B cell (primary cell): ENCODE measurements at regions not wholly inside any gene's neighbourhood (a gene's known extent, or its start where the extent isn't known, plus 50 kb on each side); places are given as distances from the start of the nearest gene placed in this dataset.

Experiments used
- ATAC-seq: fragments of 200-7000 bp; cut with Tn5 transposase; one replicate; pipeline ENCODE4 v1.10.0; 2021; ENCODE audit warnings: low read depth, mild to moderate bottlenecking, moderate number of reproducible peaks, moderate library complexity
- CTCF ChIA-PET: fragments of 350-600 bp; sonication (Branson Sonifier 250); formaldehyde crosslinking; loops from one replicate; lab custom pipeline; 2021; ENCODE audit warnings: antibody characterized with exemption, inconsistent platforms; lab: Charles Lee
- POLR2A ChIA-PET: fragments of 350-600 bp; sonication (Branson Sonifier 250); formaldehyde crosslinking; loops from one replicate; lab custom pipeline; 2021; ENCODE audit warnings: antibody characterized with exemption; lab: Charles Lee
- DNase-seq: peaks from one replicate; pipeline ENCODE4 v3.0.0; 2013
- H2AFZ ChIP-seq: 2 replicates; pipeline ENCODE4 v1.6.1; 2012; ENCODE audit warnings: mild to moderate bottlenecking, low read depth, low read length; ENCODE audit not compliant: insufficient read depth, poor library complexity, severe bottlenecking
- H3K27ac ChIP-seq, 2 donors: 1 replicate in 1 of 2; 2 replicates in 1 of 2; pipeline ENCODE4 v1.5.1; 2012 to 2013; ENCODE audit warnings: low read length in 2 of 2, mild to moderate bottlenecking in 2 of 2, moderate library complexity in 1 of 2
- H3K27me3 ChIP-seq, 4 experiments: fragments of 200-600 bp in 1 of 4; sonication (generic) in 1 of 4; replicated peaks in 1 of 4; 1 replicate in 2 of 4; 2 replicates in 2 of 4; pipeline versions ENCODE4 v1.6.1 to v1.7.0; 2013 to 2016; ENCODE audit warnings: low read length in 3 of 4, mild to moderate bottlenecking in 2 of 4, mixed read lengths in 1 of 4, moderate library complexity in 1 of 4; ENCODE audit not compliant: insufficient read depth in 4 of 4, control insufficient read depth in 3 of 4; ENCODE audit errors: control extremely low read depth in 1 of 4
- H3K36me3 ChIP-seq, 2 experiments: replicated peaks in 1 of 2; 1 replicate in 1 of 2; 2 replicates in 1 of 2; pipeline versions ENCODE4 v1.6.1 to v1.7.1; 2013; ENCODE audit warnings: low read length in 1 of 2; ENCODE audit not compliant: insufficient read depth in 2 of 2, control insufficient read depth in 1 of 2; ENCODE audit errors: control extremely low read depth in 1 of 2, extremely low read depth in 1 of 2
- H3K4me1 ChIP-seq, 2 donors: fragments of 200-600 bp in 1 of 2; sonication (generic) in 1 of 2; 1 replicate in 1 of 2; 2 replicates in 1 of 2; pipeline versions ENCODE4 v1.5.1 to v1.6.1; 2013 to 2017; ENCODE audit warnings: low read length in 2 of 2; ENCODE audit not compliant: control insufficient read depth in 2 of 2, insufficient read depth in 2 of 2
- H3K4me2 ChIP-seq: replicated peaks from 2 replicates; pipeline ENCODE3; 2012; ENCODE audit warnings: mild to moderate bottlenecking, low read depth, low read length; ENCODE audit not compliant: poor library complexity, severe bottlenecking
- H3K4me3 ChIP-seq, 5 experiments: fragments of 200-600 bp in 1 of 5; sonication (generic) in 1 of 5; 1 replicate in 3 of 5; 2 replicates in 2 of 5; pipeline versions ENCODE4 v1.5.1 to v1.7.0; 2011 to 2016; ENCODE audit warnings: low read length in 4 of 5, mild to moderate bottlenecking in 4 of 5, low read depth in 2 of 5, control low read depth in 1 of 5, moderate library complexity in 1 of 5; ENCODE audit not compliant: insufficient read depth in 1 of 5; ENCODE audit errors: control extremely low read depth in 1 of 5, extremely low read depth in 1 of 5
- H3K79me2 ChIP-seq: fragments of 200-600 bp; sonication (generic); one replicate; pipeline ENCODE4 v1.6.0; 2016; ENCODE audit warnings: low read length; ENCODE audit not compliant: control insufficient read depth, insufficient read depth
- H3K9ac ChIP-seq: fragments of 200-600 bp; sonication (generic); 2 replicates; pipeline ENCODE4 v1.6.1; 2017; ENCODE audit warnings: mild to moderate bottlenecking, low read length, moderate library complexity
- H3K9me3 ChIP-seq, 3 donors: one replicate each; pipeline versions ENCODE4 v1.6.1 to v1.7.1; 2013; ENCODE audit warnings: low read length in 2 of 3; ENCODE audit not compliant: control insufficient read depth in 2 of 3, insufficient read depth in 1 of 3; ENCODE audit errors: control extremely low read depth in 1 of 3
- H4K20me1 ChIP-seq: 2 replicates; pipeline ENCODE4 v1.6.0; 2012; ENCODE audit warnings: mild to moderate bottlenecking, low read length; ENCODE audit not compliant: insufficient read depth, control insufficient read depth, poor library complexity, severe bottlenecking
- H3K27ac Mint-ChIP-seq: one replicate; pipeline ENCODE4 v1.8.0; 2021; ENCODE audit warnings: mixed read lengths
- H3K27me3 Mint-ChIP-seq: one replicate; pipeline ENCODE4 v1.8.0; 2021; ENCODE audit warnings: mixed read lengths
- H3K4me1 Mint-ChIP-seq: one replicate; pipeline ENCODE4 v1.8.0; 2021; ENCODE audit warnings: mixed read lengths
- H3K4me3 Mint-ChIP-seq: one replicate; pipeline ENCODE4 v1.8.0; 2021; ENCODE audit warnings: mixed read lengths
- H3K9me3 Mint-ChIP-seq: one replicate; pipeline ENCODE4 v1.8.0; 2022; ENCODE audit warnings: mixed read lengths; ENCODE audit not compliant: insufficient read depth
- EZH2 ChIP-seq: IDR thresholded peaks from 2 replicates; pipeline ENCODE4 v1.6.1; 2012; ENCODE audit warnings: borderline replicate concordance, low read depth, mild to moderate bottlenecking, moderate library complexity, low read length; ENCODE audit not compliant: insufficient read depth, poor library complexity, severe bottlenecking
- WGBS: methylation state at CpG from one replicate; pipeline ENCODE4 v1.1.5; 2013; ENCODE audit warnings: missing lambda C conversion rate; ENCODE audit not compliant: insufficient coverage; 5-methylcytosine and 5-hydroxymethylcytosine counted together
- intact Hi-C: fragments of 100-400 bp; cut with micrococcal nuclease; formaldehyde crosslinking; loops from one replicate; pipeline ENCODE4 v1.10.0; 2022
- TF ChIP-seq, protein P1 (sequence below): fragments of 200-600 bp; IDR thresholded peaks from one replicate; pipeline ENCODE4 v1.8.0; 2022; ENCODE audit warnings: antibody characterized with exemption, mild to moderate bottlenecking

- H3K79me2 ChIP-seq = no peaks in the 10 kb centered on the region
- Mint-ChIP-seq H3K27ac (no peak overlapping the region), H3K27me3 (no peaks in the 10 kb centered on the region), H3K4me3 (no peak overlapping the region), H3K4me1 (no peaks in the 10 kb centered on the region), H3K9me3 (peaks cover 12% of the 10 kb centered on the region)
- H4K20me1 ChIP-seq = no peaks in the 10 kb centered on the region
- no peaks in the 10 kb centered on the region for H3K36me3 ChIP-seq
- H3K27me3 ChIP-seq = no peaks in the 10 kb centered on the region
- no peak overlapping the region for H3K4me2 ChIP-seq
- no peaks in the 10 kb centered on the region for H3K4me1 ChIP-seq
- TF ChIP-seq, protein P1, sequence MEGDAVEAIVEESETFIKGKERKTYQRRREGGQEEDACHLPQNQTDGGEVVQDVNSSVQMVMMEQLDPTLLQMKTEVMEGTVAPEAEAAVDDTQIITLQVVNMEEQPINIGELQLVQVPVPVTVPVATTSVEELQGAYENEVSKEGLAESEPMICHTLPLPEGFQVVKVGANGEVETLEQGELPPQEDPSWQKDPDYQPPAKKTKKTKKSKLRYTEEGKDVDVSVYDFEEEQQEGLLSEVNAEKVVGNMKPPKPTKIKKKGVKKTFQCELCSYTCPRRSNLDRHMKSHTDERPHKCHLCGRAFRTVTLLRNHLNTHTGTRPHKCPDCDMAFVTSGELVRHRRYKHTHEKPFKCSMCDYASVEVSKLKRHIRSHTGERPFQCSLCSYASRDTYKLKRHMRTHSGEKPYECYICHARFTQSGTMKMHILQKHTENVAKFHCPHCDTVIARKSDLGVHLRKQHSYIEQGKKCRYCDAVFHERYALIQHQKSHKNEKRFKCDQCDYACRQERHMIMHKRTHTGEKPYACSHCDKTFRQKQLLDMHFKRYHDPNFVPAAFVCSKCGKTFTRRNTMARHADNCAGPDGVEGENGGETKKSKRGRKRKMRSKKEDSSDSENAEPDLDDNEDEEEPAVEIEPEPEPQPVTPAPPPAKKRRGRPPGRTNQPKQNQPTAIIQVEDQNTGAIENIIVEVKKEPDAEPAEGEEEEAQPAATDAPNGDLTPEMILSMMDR = no peak
- no peak for TF ChIP-seq EZH2
- H3K27ac ChIP-seq = no peak overlapping the region
- ATAC-seq (no peak), DNase-seq (no peak)
- H3K4me3 ChIP-seq = no peak overlapping the region
- CTCF ChIA-PET = no interaction called here
- no peak overlapping the region for H3K9ac ChIP-seq
- POLR2A ChIA-PET = no interaction called here
- intact Hi-C loops = no loop called here
- H3K9me3 ChIP-seq = peaks cover 0 to 3% (median 3%) of the 10 kb centered on the region in 3 donors
- H2AFZ ChIP-seq = no peak overlapping the region
Observed at GRCh38 chr18:22009242-22009641, 160.1 kb upstream of the GATA6 start.

DNA sequence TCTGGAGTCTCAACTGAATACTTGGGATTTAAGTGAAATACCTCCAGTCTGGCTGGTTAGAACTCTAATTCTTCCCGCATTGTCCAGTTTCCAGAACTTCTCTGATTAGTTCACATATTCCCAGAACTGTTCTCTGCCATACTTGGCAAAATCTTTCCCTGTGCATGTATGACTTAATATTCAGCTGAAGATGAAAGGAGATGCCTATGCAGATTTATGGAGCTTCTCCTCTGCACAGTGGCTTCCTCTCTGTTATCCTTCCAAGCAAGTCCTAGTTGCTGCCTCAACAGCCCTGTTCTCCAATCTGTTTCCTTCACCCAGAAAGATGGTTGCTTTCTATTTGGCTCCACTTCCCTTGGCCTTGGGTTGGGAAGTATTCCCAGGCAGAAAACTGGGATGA lies 155.4 kb upstream of the GATA6 start:
- H3K4me2 ChIP-seq = no peak overlapping the region
- DNase-seq = no peak
- H3K9me3 ChIP-seq = peaks cover 0 to 3% (median 0%) of the 10 kb centered on the region in 3 donors
- H3K27me3 Mint-ChIP-seq = peaks cover 3% of the 10 kb centered on the region
- intact Hi-C loops = no loop called here
- no peaks in the 10 kb centered on the region for H4K20me1 ChIP-seq
- H3K79me2 ChIP-seq = no peaks in the 10 kb centered on the region
- POLR2A ChIA-PET = no interaction called here
- peaks cover 10% of the 10 kb centered on the region for H3K9me3 Mint-ChIP-seq
- H2AFZ ChIP-seq = no peak overlapping the region
- TF ChIP-seq EZH2 = no peak
- TF ChIP-seq, protein P1 = no peak
- ATAC-seq = no peak
- no peaks in the 10 kb centered on the region for H3K36me3 ChIP-seq
- no peak overlapping the region for H3K4me3 ChIP-seq
- no peaks in the 10 kb centered on the region for H3K4me1 Mint-ChIP-seq
- no peak overlapping the region for H3K9ac ChIP-seq
- H3K4me1 ChIP-seq = no peaks in the 10 kb centered on the region
- WGBS = no CpG with 5 or more reads among the region's 1 CpG
- H3K27ac ChIP-seq = no peak overlapping the region
- no peak overlapping the region for H3K27ac Mint-ChIP-seq
- CTCF ChIA-PET = no interaction called here
- no peak overlapping the region for H3K4me3 Mint-ChIP-seq
- H3K27me3 ChIP-seq = no peaks in the 10 kb centered on the region
